ENCODE measurements at regions not wholly inside any gene's neighbourhood (a gene's known extent, or its start where the extent isn't known, plus 50 kb on each side); places are given as distances from the start of the nearest gene placed in this dataset.

- WGBS: 58% methylated on average over 20 of the region's 20 CpGs
- Histone ChIP-seq H3K27ac (ENCODE audit: low read depth in 1 of 2, low read length in 2 of 2) (no peak overlapping the region), H3K4me3 (ENCODE audit: low read depth in 1 of 3, low read length in 3 of 3) (no peak overlapping the region), H3K9me3 (ENCODE audit: control insufficient read depth in 4 of 4, low read length in 3 of 4) (no peaks in the 10 kb centered on the region), H3K27me3 (ENCODE audit: control insufficient read depth in 4 of 4, insufficient read depth in 4 of 4, low read length in 3 of 4) (no peaks in the 10 kb centered on the region), H3K4me1 (ENCODE audit: control insufficient read depth in 4 of 4, insufficient read depth in 4 of 4, low read length in 3 of 4) (peaks cover 32 to 60% (median 52%) of the 10 kb centered on the region in 4 donors), H3K36me3 (ENCODE audit: control insufficient read depth in 4 of 4, insufficient read depth in 3 of 4, low read depth in 1 of 4, low read length in 3 of 4) (no peaks in the 10 kb centered on the region), H3K9ac (ENCODE audit: low read depth in 1 of 2, low read length in 2 of 2) (no peak overlapping the region)
- TF ChIP-seq CTCF (IDR thresholded peaks at IDR 0.05; ENCODE audit: low read depth, low read length, missing input control) (no peak), YY1 (IDR thresholded peaks at IDR 0.05) (peak; percentile 27), JUND (IDR thresholded peaks at IDR 0.05) (no peak), EGR1 (IDR thresholded peaks at IDR 0.05; ENCODE audit: low read depth in 2 of 2) (no peak), SP1 (IDR thresholded peaks at IDR 0.05) (peak; percentile 85), HNF4A (conservative IDR thresholded peaks at IDR 0.05) (peak; percentile 94 to 95), FOXA2 (IDR thresholded peaks at IDR 0.05) (peak; percentile 40), RXRA (IDR thresholded peaks at IDR 0.05) (peak; percentile 81 to 87), RAD21 (IDR thresholded peaks at IDR 0.05) (peak in 1 of 2 donors; percentile 30), HNF4G (IDR thresholded peaks at IDR 0.05) (peak; percentile 91), NR2F2 (IDR thresholded peaks at IDR 0.05) (no peak), REST (IDR thresholded peaks at IDR 0.05) (no peak), FOXA1 (IDR thresholded peaks at IDR 0.05) (no peak), ZBTB33 (IDR thresholded peaks at IDR 0.05) (no peak)
- TF ChIP-seq, protein P1, sequence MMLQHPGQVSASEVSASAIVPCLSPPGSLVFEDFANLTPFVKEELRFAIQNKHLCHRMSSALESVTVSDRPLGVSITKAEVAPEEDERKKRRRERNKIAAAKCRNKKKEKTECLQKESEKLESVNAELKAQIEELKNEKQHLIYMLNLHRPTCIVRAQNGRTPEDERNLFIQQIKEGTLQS (IDR thresholded peaks at IDR 0.05): no peak
- no peak for DNase-seq (ENCODE audit: low spot score)
Observed at GRCh38 chr22:25390297-25391240, 171.1 kb downstream of the CRYBB2 start.
